Fibroblast of lung (primary cell): ENCODE measurements at regions not wholly inside any gene's neighbourhood (a gene's known extent, or its start where the extent isn't known, plus 50 kb on each side); places are given as distances from the start of the nearest gene placed in this dataset.

ENCODE experiments used
- DNase-seq, 2 donors: peaks; one replicate each; pipeline versions ENCODE4 v3.0.0 to v3.0.0-alpha.2; 2010; ENCODE audit warnings: low read depth in 2 of 2
- H2AFZ ChIP-seq: 2 replicates; pipeline ENCODE4 v1.5.1; 2012; ENCODE audit warnings: low read length, control low read depth, inconsistent platforms
- H3K27ac ChIP-seq: 2 replicates; pipeline ENCODE4 v1.5.1; 2011; ENCODE audit warnings: low read length, control low read depth; ENCODE audit not compliant: insufficient read depth
- H3K27me3 ChIP-seq: 2 replicates; pipeline ENCODE4 v1.5.1; 2011; ENCODE audit warnings: mild to moderate bottlenecking, low read length; ENCODE audit not compliant: control insufficient read depth, insufficient read depth
- H3K36me3 ChIP-seq: 2 replicates; pipeline ENCODE4 v1.5.1; 2011; ENCODE audit warnings: low read length; ENCODE audit not compliant: control insufficient read depth, insufficient read depth
- H3K4me1 ChIP-seq: 2 replicates; pipeline ENCODE4 v1.5.1; 2011; ENCODE audit warnings: low read length; ENCODE audit not compliant: control insufficient read depth, insufficient read depth; ENCODE audit errors: extremely low read depth
- H3K4me2 ChIP-seq: 2 replicates; pipeline ENCODE4 v1.5.1; 2011; ENCODE audit warnings: low read length, control low read depth; ENCODE audit not compliant: insufficient read depth; ENCODE audit errors: extremely low read depth
- H3K4me3 ChIP-seq, 4 experiments: fragments of 200-600 bp in 1 of 4; sonication (generic) in 1 of 4; replicated peaks in 1 of 4; 2 replicates each; pipeline ENCODE4 v1.5.1; 2011 to 2016; ENCODE audit warnings: low read length in 4 of 4, low read depth in 3 of 4, mild to moderate bottlenecking in 3 of 4, control low read depth in 2 of 4, inconsistent platforms in 1 of 4, mixed read lengths in 1 of 4; ENCODE audit not compliant: insufficient read depth in 1 of 4; ENCODE audit errors: control extremely low read depth in 1 of 4
- H3K79me2 ChIP-seq: 2 replicates; pipeline ENCODE4 v1.5.1; 2012; ENCODE audit warnings: mild to moderate bottlenecking, low read length, inconsistent platforms; ENCODE audit not compliant: control insufficient read depth, insufficient read depth
- H3K9ac ChIP-seq: 2 replicates; pipeline ENCODE4 v1.5.1; 2011; ENCODE audit warnings: mild to moderate bottlenecking, low read length, control low read depth; ENCODE audit not compliant: insufficient read depth
- H3K9me3 ChIP-seq: 2 replicates; pipeline ENCODE4 v1.5.1; 2012; ENCODE audit warnings: low read depth, low read length; ENCODE audit not compliant: control insufficient read depth, insufficient read depth
- H4K20me1 ChIP-seq: 2 replicates; pipeline ENCODE4 v1.5.1; 2011; ENCODE audit warnings: low read length; ENCODE audit not compliant: control insufficient read depth, insufficient read depth; ENCODE audit errors: extremely low read depth
- CTCF ChIP-seq, 2 donors: IDR thresholded peaks in 1 of 2; conservative IDR thresholded peaks in 1 of 2; 1 replicate in 1 of 2; 2 replicates in 1 of 2; pipeline ENCODE4 v1.5.1; 2011 to 2012; ENCODE audit warnings: low read length in 2 of 2, control low read depth in 1 of 2, inconsistent platforms in 1 of 2, low read depth in 1 of 2, mild to moderate bottlenecking in 1 of 2
- EZH2 ChIP-seq: IDR thresholded peaks from 2 replicates; pipeline ENCODE4 v1.5.1; 2012; ENCODE audit warnings: low read length, control low read depth, mild to moderate bottlenecking; ENCODE audit errors: missing control alignments

- H3K9ac ChIP-seq: no peak overlapping the region
- no peaks in the 10 kb centered on the region for H4K20me1 ChIP-seq
- no peaks in the 10 kb centered on the region for H3K36me3 ChIP-seq
- H3K4me2 ChIP-seq: no peak overlapping the region
- H3K27me3 ChIP-seq: no peaks in the 10 kb centered on the region
- H3K79me2 ChIP-seq: no peaks in the 10 kb centered on the region
- no peak overlapping the region for H3K4me3 ChIP-seq
- no peaks in the 10 kb centered on the region for H3K9me3 ChIP-seq
- H2AFZ ChIP-seq: no peak overlapping the region
- no peaks in the 10 kb centered on the region for H3K4me1 ChIP-seq
- no peak overlapping the region for H3K27ac ChIP-seq
- TF ChIP-seq EZH2 (no peak), CTCF (conservative IDR thresholded peaks at IDR 0.05 in 1 of 2, IDR thresholded peaks at IDR 0.05 in 1 of 2; ENCODE audit: low read depth in 1 of 2, low read length in 2 of 2) (no peak)
- DNase-seq: no peak
Observed at GRCh38 chr5:128903550-128903949, 61.7 kb upstream of the SLC27A6 start.

GRCh38 chr5:128904805-128905567 lies 60.3 kb upstream of the SLC27A6 start:
- Histone ChIP-seq H3K9ac (no peak overlapping the region), H3K4me2 (no peak overlapping the region), H2AFZ (no peak overlapping the region), H3K4me1 (no peaks in the 10 kb centered on the region), H3K4me3 (no peak overlapping the region), H3K36me3 (no peaks in the 10 kb centered on the region), H3K79me2 (no peaks in the 10 kb centered on the region), H4K20me1 (no peaks in the 10 kb centered on the region), H3K27me3 (no peaks in the 10 kb centered on the region), H3K9me3 (no peaks in the 10 kb centered on the region), H3K27ac (no peak overlapping the region)
- DNase-seq: peak in 1 of 2 donors; percentile 34
- TF ChIP-seq CTCF (conservative IDR thresholded peaks at IDR 0.05 in 1 of 2, IDR thresholded peaks at IDR 0.05 in 1 of 2; ENCODE audit: low read depth in 1 of 2, low read length in 2 of 2): no peak
- no peak for TF ChIP-seq EZH2

- Histone ChIP-seq H3K9ac (no peak overlapping the region), H3K4me2 (no peak overlapping the region), H3K36me3 (no peaks in the 10 kb centered on the region), H2AFZ (no peak overlapping the region), H4K20me1 (no peaks in the 10 kb centered on the region), H3K27me3 (no peaks in the 10 kb centered on the region), H3K4me3 (no peak overlapping the region), H3K27ac (no peak overlapping the region), H3K4me1 (no peaks in the 10 kb centered on the region), H3K9me3 (no peaks in the 10 kb centered on the region), H3K79me2 (no peaks in the 10 kb centered on the region)
- DNase-seq: peak; percentile 34 to 77
- TF ChIP-seq EZH2 (no peak), CTCF (conservative IDR thresholded peaks at IDR 0.05 in 1 of 2, IDR thresholded peaks at IDR 0.05 in 1 of 2; ENCODE audit: low read depth in 1 of 2, low read length in 2 of 2) (peak; percentile 69 to 76)
Observed at GRCh38 chr5:128905568-128906110, 59.6 kb upstream of the SLC27A6 start.
